ENCODE measurements at regions not wholly inside any gene's neighbourhood (a gene's known extent, or its start where the extent isn't known, plus 50 kb on each side); places are given as distances from the start of the nearest gene placed in this dataset.
"Not testable (repeated sequence)": the region's sequence is repeated elsewhere in the genome, so short reads cannot be mapped to it uniquely, and the experiment has no call there.

GRCh38 chr14:39626589-39627576 lies 194.7 kb upstream of the FBXO33 start:
- Mint-ChIP-seq H3K4me3 (no peak overlapping the region), H3K9me3 (peaks cover 13 to 14% of the 10 kb centered on the region in 2 donors), H3K27ac (no peak overlapping the region), H3K36me3 (ENCODE audit: insufficient read depth in 2 of 2) (peaks cover 3 to 4% of the 10 kb centered on the region in 2 donors), H3K4me1 (ENCODE audit: low read depth) (no peaks in the 10 kb centered on the region), H3K27me3 (ENCODE audit: low read depth) (no peaks in the 10 kb centered on the region)
- no peak for DNase-seq
- ATAC-seq (replicated peaks in 1 of 2): no peak

- no peak overlapping the region for H3K27ac Mint-ChIP-seq
- H3K27me3 Mint-ChIP-seq (ENCODE audit: low read depth): no peaks in the 10 kb centered on the region
- H3K4me1 Mint-ChIP-seq (ENCODE audit: low read depth): no peaks in the 10 kb centered on the region
- DNase-seq: no peak
- H3K4me3 Mint-ChIP-seq: no peak overlapping the region
- H3K9me3 Mint-ChIP-seq: peaks cover 18 to 23% of the 10 kb centered on the region in 2 donors
- H3K36me3 Mint-ChIP-seq (ENCODE audit: insufficient read depth in 2 of 2): peaks cover 3 to 7% of the 10 kb centered on the region in 2 donors
- no peak for ATAC-seq (replicated peaks in 1 of 2)
These were observed 189.4 kb upstream of the FBXO33 start for GRCh38 chr14:39621678-39622077.

- Mint-ChIP-seq H3K4me3 (no peak overlapping the region), H3K27ac (no peak overlapping the region), H3K9me3 (peaks cover 18 to 23% of the 10 kb centered on the region in 2 donors), H3K4me1 (ENCODE audit: low read depth) (no peaks in the 10 kb centered on the region), H3K27me3 (ENCODE audit: low read depth) (no peaks in the 10 kb centered on the region), H3K36me3 (ENCODE audit: insufficient read depth in 2 of 2) (peaks cover 3 to 7% of the 10 kb centered on the region in 2 donors)
- DNase-seq: no peak
- no peak for ATAC-seq (replicated peaks in 1 of 2)
These were observed 189.0 kb upstream of the FBXO33 start for GRCh38 chr14:39621223-39621622.

- Mint-ChIP-seq H3K27me3 (ENCODE audit: low read depth) (no peaks in the 10 kb centered on the region), H3K36me3 (ENCODE audit: insufficient read depth in 2 of 2) (peaks cover under 1 to 6% of the 10 kb centered on the region in 2 donors), H3K9me3 (peaks cover 10 to 16% of the 10 kb centered on the region in 2 donors), H3K27ac (no peak overlapping the region), H3K4me3 (no peak overlapping the region), H3K4me1 (ENCODE audit: low read depth) (no peaks in the 10 kb centered on the region)
- ATAC-seq (replicated peaks in 1 of 2) (no peak), DNase-seq (no peak)
These were observed 185.3 kb upstream of the FBXO33 start for GRCh38 chr14:39617537-39617936.

GRCh38 chr14:39615352-39615751 lies 183.1 kb upstream of the FBXO33 start:
- no peak overlapping the region for H3K4me3 Mint-ChIP-seq
- peaks cover 0 to 6% of the 10 kb centered on the region in 2 donors for H3K36me3 Mint-ChIP-seq (ENCODE audit: insufficient read depth in 2 of 2)
- H3K4me1 Mint-ChIP-seq (ENCODE audit: low read depth): no peaks in the 10 kb centered on the region
- no peak for DNase-seq
- peaks cover 8 to 11% of the 10 kb centered on the region in 2 donors for H3K9me3 Mint-ChIP-seq
- no peak overlapping the region for H3K27ac Mint-ChIP-seq
- no peaks in the 10 kb centered on the region for H3K27me3 Mint-ChIP-seq (ENCODE audit: low read depth)
- ATAC-seq (replicated peaks in 1 of 2): no peak

GRCh38 chr14:39614297-39614923 lies 182.2 kb upstream of the FBXO33 start:
- Mint-ChIP-seq H3K36me3 (ENCODE audit: insufficient read depth in 2 of 2) (peaks cover 0 to 6% of the 10 kb centered on the region in 2 donors), H3K9me3 (peaks cover 8 to 10% of the 10 kb centered on the region in 2 donors), H3K4me1 (ENCODE audit: low read depth) (no peaks in the 10 kb centered on the region), H3K27me3 (ENCODE audit: low read depth) (no peaks in the 10 kb centered on the region), H3K4me3 (no peak overlapping the region), H3K27ac (no peak overlapping the region)
- DNase-seq: no peak
- ATAC-seq (replicated peaks in 1 of 2): peak in 1 of 2 donors; percentile 42

- Mint-ChIP-seq H3K27me3 (ENCODE audit: low read depth) (no peaks in the 10 kb centered on the region), H3K9me3 (peaks cover 8 to 14% of the 10 kb centered on the region in 2 donors), H3K4me3 (no peak overlapping the region), H3K4me1 (ENCODE audit: low read depth) (no peaks in the 10 kb centered on the region), H3K36me3 (ENCODE audit: insufficient read depth in 2 of 2) (peaks cover 0 to 4% of the 10 kb centered on the region in 2 donors), H3K27ac (no peak overlapping the region)
- ATAC-seq (replicated peaks in 1 of 2): no peak
- no peak for DNase-seq
These were observed 176.9 kb upstream of the FBXO33 start for GRCh38 chr14:39609119-39609518.

GRCh38 chr14:39607978-39608377 lies 175.7 kb upstream of the FBXO33 start:
- H3K36me3 Mint-ChIP-seq (ENCODE audit: insufficient read depth in 2 of 2): peaks cover 0 to 2% of the 10 kb centered on the region in 2 donors
- no peaks in the 10 kb centered on the region for H3K27me3 Mint-ChIP-seq (ENCODE audit: low read depth)
- no peak overlapping the region for H3K27ac Mint-ChIP-seq
- no peak for DNase-seq
- H3K4me1 Mint-ChIP-seq (ENCODE audit: low read depth): no peaks in the 10 kb centered on the region
- peaks cover 11 to 14% of the 10 kb centered on the region in 2 donors for H3K9me3 Mint-ChIP-seq
- no peak overlapping the region for H3K4me3 Mint-ChIP-seq
- no peak for ATAC-seq (replicated peaks in 1 of 2)

GRCh38 chr14:39603942-39604341 lies 171.7 kb upstream of the FBXO33 start:
- no peak for ATAC-seq (replicated peaks in 1 of 2)
- no peak for DNase-seq
- Mint-ChIP-seq H3K9me3 (peaks cover 13 to 24% of the 10 kb centered on the region in 2 donors), H3K36me3 (ENCODE audit: insufficient read depth in 2 of 2) (peaks cover 6% of the 10 kb centered on the region in 2 donors), H3K4me3 (no peak overlapping the region), H3K27me3 (ENCODE audit: low read depth) (no peaks in the 10 kb centered on the region), H3K4me1 (ENCODE audit: low read depth) (no peaks in the 10 kb centered on the region), H3K27ac (no peak overlapping the region)

GRCh38 chr14:39593377-39593776 lies 161.1 kb upstream of the FBXO33 start:
- Mint-ChIP-seq H3K36me3 (ENCODE audit: insufficient read depth in 2 of 2) (peaks cover 7 to 9% of the 10 kb centered on the region in 2 donors), H3K4me3 (no peak overlapping the region), H3K27me3 (ENCODE audit: low read depth) (no peaks in the 10 kb centered on the region), H3K4me1 (ENCODE audit: low read depth) (no peaks in the 10 kb centered on the region), H3K9me3 (peaks cover 5 to 13% of the 10 kb centered on the region in 2 donors), H3K27ac (no peak overlapping the region)
- ATAC-seq (replicated peaks in 1 of 2) (no peak), DNase-seq (no peak)

GRCh38 chr14:39592116-39592789 lies 160.0 kb upstream of the FBXO33 start:
- no peak overlapping the region for H3K27ac Mint-ChIP-seq
- H3K9me3 Mint-ChIP-seq: peaks cover 5 to 13% of the 10 kb centered on the region in 2 donors
- H3K36me3 Mint-ChIP-seq (ENCODE audit: insufficient read depth in 2 of 2): peaks cover 7 to 9% of the 10 kb centered on the region in 2 donors
- no peaks in the 10 kb centered on the region for H3K4me1 Mint-ChIP-seq (ENCODE audit: low read depth)
- no peak for DNase-seq
- no peak overlapping the region for H3K4me3 Mint-ChIP-seq
- no peak for ATAC-seq (replicated peaks in 1 of 2)
- no peaks in the 10 kb centered on the region for H3K27me3 Mint-ChIP-seq (ENCODE audit: low read depth)

- peaks cover 8 to 11% of the 10 kb centered on the region in 2 donors for H3K9me3 Mint-ChIP-seq
- ATAC-seq (replicated peaks in 1 of 2); H3K4me3 Mint-ChIP-seq; H3K27me3 Mint-ChIP-seq (ENCODE audit: low read depth); H3K27ac Mint-ChIP-seq; H3K36me3 Mint-ChIP-seq (ENCODE audit: insufficient read depth in 2 of 2); H3K4me1 Mint-ChIP-seq (ENCODE audit: low read depth); DNase-seq: not testable (repeated sequence)
These were observed 157.6 kb upstream of the FBXO33 start for GRCh38 chr14:39589882-39590281.
